NOMO-1 (cell line): ENCODE measurements at regions not wholly inside any gene's neighbourhood (a gene's known extent, or its start where the extent isn't known, plus 50 kb on each side); places are given as distances from the start of the nearest gene placed in this dataset.
A peak's percentile ranks its signal among the peaks of the same experiment; 100 is the strongest.

Source experiments
- DNase-seq, 2 experiments: peaks; one replicate each; lab custom pipeline; 2025; ENCODE audit not compliant: unreplicated experiment in 2 of 2; lab: John Stamatoyannopoulos, UW

GRCh38 chr2:237262838-237263771, 150.9 kb downstream of the COL6A3 start:
- DNase-seq, result peak; percentile 58 to 77

DNA sequence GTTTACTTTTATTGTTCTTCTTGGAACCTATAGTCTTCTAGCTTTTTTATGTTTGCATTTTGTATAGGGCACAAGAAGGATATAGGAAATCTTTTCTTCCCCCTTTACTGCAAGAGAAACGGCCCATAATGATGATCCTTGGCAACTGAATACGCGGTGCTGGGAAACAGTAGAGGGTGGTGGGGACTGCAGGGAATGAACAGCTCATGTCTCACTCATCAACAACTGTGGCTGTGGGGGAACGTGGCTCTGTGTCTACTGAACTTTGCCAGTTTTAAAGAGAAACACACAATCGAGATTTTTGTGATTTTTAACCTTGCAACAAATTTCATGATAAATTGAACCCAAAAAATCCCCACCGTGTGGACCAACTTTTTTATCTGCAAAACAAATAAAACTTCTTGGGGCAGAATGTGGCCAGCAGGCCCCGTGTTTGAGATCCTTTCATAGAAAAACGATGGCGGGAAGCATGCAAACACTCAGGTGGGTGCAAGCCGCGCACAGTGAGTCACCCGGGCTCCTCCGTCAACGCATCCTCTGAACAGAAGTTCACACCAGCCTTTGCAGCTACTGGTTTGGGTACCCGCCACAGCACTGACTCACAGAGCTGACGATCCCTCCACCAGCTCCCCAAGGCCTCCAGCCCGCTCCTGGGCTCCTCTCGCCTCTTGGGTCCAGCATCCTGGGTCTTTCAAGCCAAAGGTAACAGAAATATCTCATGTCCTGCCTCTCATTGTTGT, 149.3 kb downstream of the COL6A3 start:
- no peak for DNase-seq

DNA sequence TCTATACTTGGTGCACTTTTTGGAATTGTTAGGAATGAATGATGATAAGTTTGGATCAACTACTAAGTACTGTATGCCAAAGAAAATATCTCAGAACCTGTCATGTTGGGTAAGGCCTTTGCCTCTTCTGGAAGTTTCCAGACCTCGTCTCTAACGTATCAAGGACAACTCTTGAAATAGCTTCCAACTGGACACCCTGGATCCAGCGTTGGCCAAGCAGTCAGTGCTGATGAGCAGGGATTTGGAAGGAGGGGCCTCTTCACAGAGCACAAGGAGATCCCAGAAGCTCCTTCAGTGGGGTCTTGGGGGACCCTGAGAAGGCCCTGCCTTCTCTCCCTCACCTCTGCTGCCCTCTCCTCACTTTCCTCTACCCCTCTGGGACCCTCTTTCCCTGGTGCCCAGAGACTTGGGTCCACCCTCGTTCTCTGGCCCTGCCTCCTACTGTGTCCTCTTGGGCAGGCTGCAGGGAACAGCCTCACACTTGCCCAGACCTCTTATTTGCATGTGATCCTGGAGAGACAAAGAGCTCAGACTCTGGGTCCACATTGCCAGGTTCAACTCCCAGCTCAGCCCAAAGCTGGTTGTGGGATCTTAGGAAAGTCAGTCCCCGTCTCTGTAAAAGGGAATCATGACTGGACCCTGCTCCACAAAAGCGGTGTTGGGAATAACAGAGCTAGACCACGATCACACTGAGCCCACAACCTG, 145.8 kb downstream of the COL6A3 start:
- DNase-seq, result no peak

DNA sequence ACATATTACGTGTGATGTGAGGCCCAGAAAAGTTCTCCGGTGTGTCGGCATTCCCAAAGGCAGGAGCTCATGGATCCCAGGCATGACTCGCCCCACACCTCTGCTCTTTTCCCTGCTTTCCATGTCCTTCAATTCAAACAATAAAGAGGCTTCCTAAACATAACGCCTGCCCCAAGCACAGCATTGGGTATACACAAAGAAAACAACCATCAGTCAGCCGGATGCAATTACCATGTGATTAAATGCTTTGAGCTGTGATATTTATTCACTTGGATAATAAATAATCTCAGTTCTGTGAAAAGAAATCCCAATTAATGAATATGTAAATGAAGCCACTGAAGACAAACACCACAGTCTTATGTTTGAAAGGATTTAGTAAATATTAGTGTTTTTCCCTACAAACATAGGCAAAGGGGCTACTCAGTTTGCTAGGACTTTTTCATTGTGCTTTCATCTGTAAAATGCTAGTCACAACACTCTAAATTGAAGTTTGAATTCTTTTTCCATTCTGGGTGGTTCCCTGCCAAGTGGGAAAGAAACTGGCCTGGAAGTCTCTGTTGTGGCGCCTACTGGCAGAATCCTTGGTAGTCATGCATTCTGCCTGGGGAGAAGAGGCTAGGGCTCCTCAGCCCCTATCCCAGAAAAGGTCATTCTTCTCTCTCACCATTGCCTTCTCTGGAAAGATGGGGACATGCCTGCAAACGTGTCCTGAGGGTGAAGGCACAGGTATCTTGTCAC, 144.7 kb downstream of the COL6A3 start:
- DNase-seq, result no peak

- DNase-seq, result no peak
Measured at GRCh38 chr2:237270520-237270919, 143.4 kb downstream of the COL6A3 start.

- no peak for DNase-seq
Measured at GRCh38 chr2:237271698-237272652, 142.0 kb downstream of the COL6A3 start.
